Liver (tissue), 7 donors: ENCODE measurements at regions not wholly inside any gene's neighbourhood (a gene's known extent, or its start where the extent isn't known, plus 50 kb on each side); places are given as distances from the start of the nearest gene placed in this dataset.

Experiments used
- DNase-seq: peaks from one replicate; pipeline ENCODE4 v3.0.0-alpha.2; 2017; ENCODE audit warnings: low spot score
- H3K27ac ChIP-seq, 2 donors: one replicate each; pipeline ENCODE4 v1.7.0; 2013; ENCODE audit warnings: inconsistent platforms in 2 of 2, low read length in 2 of 2, control low read depth in 1 of 2, low read depth in 1 of 2, mild to moderate bottlenecking in 1 of 2
- H3K27me3 ChIP-seq, 4 donors: one replicate each; pipeline versions ENCODE4 v1.6.1 to v1.7.0; 2013; ENCODE audit warnings: low read length in 3 of 4, inconsistent platforms in 1 of 4, mild to moderate bottlenecking in 1 of 4, moderate library complexity in 1 of 4; ENCODE audit not compliant: control insufficient read depth in 4 of 4, insufficient read depth in 4 of 4
- H3K36me3 ChIP-seq, 4 donors: one replicate each; pipeline versions ENCODE4 v1.6.1 to v1.7.0; 2013; ENCODE audit warnings: low read length in 3 of 4, mild to moderate bottlenecking in 3 of 4, low read depth in 1 of 4, moderate library complexity in 1 of 4; ENCODE audit not compliant: control insufficient read depth in 4 of 4, insufficient read depth in 3 of 4
- H3K4me1 ChIP-seq, 4 donors: one replicate each; pipeline versions ENCODE4 v1.6.1 to v1.7.0; 2013; ENCODE audit warnings: low read length in 3 of 4, mild to moderate bottlenecking in 3 of 4, moderate library complexity in 1 of 4; ENCODE audit not compliant: control insufficient read depth in 4 of 4, insufficient read depth in 4 of 4
- H3K4me3 ChIP-seq, 3 donors: one replicate each; pipeline versions ENCODE4 v1.6.1 to v1.7.0; 2013; ENCODE audit warnings: low read length in 3 of 3, control low read depth in 1 of 3, low read depth in 1 of 3, mild to moderate bottlenecking in 1 of 3
- H3K9ac ChIP-seq, 2 donors: one replicate each; pipeline ENCODE4 v1.7.0; 2013; ENCODE audit warnings: low read length in 2 of 2, mild to moderate bottlenecking in 2 of 2, moderate library complexity in 2 of 2, control low read depth in 1 of 2, low read depth in 1 of 2
- H3K9me3 ChIP-seq, 4 donors: one replicate each; pipeline versions ENCODE4 v1.6.1 to v1.7.0; 2013; ENCODE audit warnings: low read length in 3 of 4; ENCODE audit not compliant: control insufficient read depth in 4 of 4
- ATF3 ChIP-seq: IDR thresholded peaks from 2 replicates; pipeline ENCODE4 v1.6.1; 2016; ENCODE audit warnings: antibody characterized with exemption
- EGR1 ChIP-seq, 2 donors: IDR thresholded peaks; 2 replicates each; pipeline ENCODE4 v1.6.1; 2016 to 2018; ENCODE audit warnings: antibody characterized with exemption in 2 of 2, low read depth in 2 of 2
- FOXA1 ChIP-seq: IDR thresholded peaks from 2 replicates; pipeline ENCODE4 v1.6.1; 2016; ENCODE audit warnings: antibody characterized with exemption
- FOXA2 ChIP-seq: IDR thresholded peaks from 2 replicates; pipeline ENCODE4 v1.6.1; 2016; ENCODE audit warnings: antibody characterized with exemption
- GABPA ChIP-seq, 2 donors: IDR thresholded peaks in 1 of 2; conservative IDR thresholded peaks in 1 of 2; 2 replicates each; pipeline ENCODE4 v1.6.1; 2016; ENCODE audit warnings: antibody characterized with exemption in 2 of 2, mild to moderate bottlenecking in 1 of 2, moderate library complexity in 1 of 2
- HNF4A ChIP-seq, 2 donors: conservative IDR thresholded peaks; 2 replicates each; pipeline ENCODE4 v1.6.1; 2016; ENCODE audit warnings: antibody characterized with exemption in 2 of 2, mild to moderate bottlenecking in 2 of 2
- HNF4G ChIP-seq: IDR thresholded peaks from 2 replicates; pipeline ENCODE4 v1.6.1; 2016; ENCODE audit warnings: antibody characterized with exemption
- MAX ChIP-seq: IDR thresholded peaks from 2 replicates; pipeline ENCODE4 v1.6.1; 2016; ENCODE audit warnings: antibody characterized with exemption
- NR2F2 ChIP-seq: IDR thresholded peaks from 2 replicates; pipeline ENCODE4 v1.6.1; 2016; ENCODE audit warnings: antibody characterized with exemption
- RAD21 ChIP-seq, 2 donors: IDR thresholded peaks; 2 replicates each; pipeline ENCODE4 v1.6.1; 2016; ENCODE audit warnings: antibody characterized with exemption in 2 of 2, mild to moderate bottlenecking in 2 of 2
- REST ChIP-seq: IDR thresholded peaks from 2 replicates; pipeline ENCODE4 v1.6.1; 2016; ENCODE audit warnings: antibody characterized with exemption, mild to moderate bottlenecking
- RXRA ChIP-seq, 2 donors: IDR thresholded peaks; 2 replicates each; pipeline ENCODE4 v1.6.1; 2017 to 2018; ENCODE audit warnings: antibody characterized with exemption in 2 of 2, mild to moderate bottlenecking in 1 of 2
- SP1 ChIP-seq: IDR thresholded peaks from 2 replicates; pipeline ENCODE4 v1.6.1; 2018; ENCODE audit warnings: antibody characterized with exemption, mild to moderate bottlenecking
- TAF1 ChIP-seq: conservative IDR thresholded peaks from 2 replicates; pipeline ENCODE4 v1.6.1; 2016; ENCODE audit warnings: antibody characterized with exemption, mild to moderate bottlenecking
- YY1 ChIP-seq: IDR thresholded peaks from 2 replicates; pipeline ENCODE4 v1.6.1; 2016; ENCODE audit warnings: antibody characterized with exemption, mild to moderate bottlenecking
- ZBTB33 ChIP-seq: IDR thresholded peaks from 2 replicates; pipeline ENCODE4 v1.6.1; 2016; ENCODE audit warnings: antibody characterized with exemption
- WGBS: extraction: QIAGEN DNeasy Blood & Tissue Kit; methylation state at CpG from one replicate; pipeline ENCODE4 v1.1.7; 2013; 5-methylcytosine and 5-hydroxymethylcytosine counted together
- donor health status: healthy.
- donor health status: healthy.
- donor health status: healthy.
- donor health status: healthy.

GRCh38 chrY:7744691-7745580 lies 833.4 kb upstream of the AMELY start:
- Histone ChIP-seq H3K27me3 (no peaks in the 10 kb centered on the region), H3K9me3 (no peaks in the 10 kb centered on the region), H3K4me3 (no peak overlapping the region), H3K4me1 (no peaks in the 10 kb centered on the region), H3K9ac (no peak overlapping the region), H3K36me3 (no peaks in the 10 kb centered on the region), H3K27ac (no peak overlapping the region)
- WGBS, result 59% methylated on average over 2 of the region's 2 CpGs
- TF ChIP-seq FOXA1, result no peak
- peak in 1 of 2 donors; percentile 28 for TF ChIP-seq RAD21 (IDR thresholded peaks at IDR 0.05)
- TF ChIP-seq NR2F2, result no peak
- TF ChIP-seq SP1, result no peak
- no peak for TF ChIP-seq RXRA (IDR thresholded peaks at IDR 0.05)
- DNase-seq, result no peak

GRCh38 chrY:7736847-7737365 lies 825.4 kb upstream of the AMELY start:
- Histone ChIP-seq H3K4me3 (no peak overlapping the region), H3K9ac (no peak overlapping the region), H3K4me1 (no peaks in the 10 kb centered on the region), H3K36me3 (no peaks in the 10 kb centered on the region), H3K9me3 (no peaks in the 10 kb centered on the region), H3K27ac (no peak overlapping the region), H3K27me3 (no peaks in the 10 kb centered on the region)
- TF ChIP-seq FOXA1 (no peak), SP1 (no peak), EGR1 (IDR thresholded peaks at IDR 0.05; ENCODE audit: low read depth in 2 of 2) (no peak), GABPA (IDR thresholded peaks at IDR 0.05 in 1 of 2, conservative IDR thresholded peaks at IDR 0.05 in 1 of 2) (no peak), TAF1 (no peak), HNF4A (conservative IDR thresholded peaks at IDR 0.05) (no peak), ZBTB33 (no peak), NR2F2 (no peak)
- no peak for DNase-seq
- WGBS, result 68% methylated on average over 1 of the region's 1 CpG

GRCh38 chrY:7731651-7732050 lies 820.1 kb upstream of the AMELY start:
- DNase-seq, result no peak
- no peak overlapping the region for H3K4me3 ChIP-seq
- WGBS, result 78% methylated on average over 1 of the region's 1 CpG
- TF ChIP-seq FOXA1, result no peak
- no peak for TF ChIP-seq RXRA (IDR thresholded peaks at IDR 0.05)
- no peak for TF ChIP-seq TAF1
- TF ChIP-seq REST, result no peak
- TF ChIP-seq NR2F2, result no peak
- no peak for TF ChIP-seq ATF3
- no peak for TF ChIP-seq HNF4G
- TF ChIP-seq SP1, result no peak
- TF ChIP-seq GABPA (IDR thresholded peaks at IDR 0.05 in 1 of 2, conservative IDR thresholded peaks at IDR 0.05 in 1 of 2), result no peak
- no peak for TF ChIP-seq HNF4A (conservative IDR thresholded peaks at IDR 0.05)
- no peak for TF ChIP-seq FOXA2
- TF ChIP-seq MAX, result no peak
- TF ChIP-seq ZBTB33, result no peak
- no peak for TF ChIP-seq YY1
- no peak for TF ChIP-seq EGR1 (IDR thresholded peaks at IDR 0.05; ENCODE audit: low read depth in 2 of 2)
- TF ChIP-seq RAD21 (IDR thresholded peaks at IDR 0.05), result no peak

More at GRCh38 chrY:7731651-7732050, 820.1 kb upstream of the AMELY start:
- H3K27me3 ChIP-seq, result no peaks in the 10 kb centered on the region
- H3K27ac ChIP-seq, result no peak overlapping the region
- no peak overlapping the region for H3K9ac ChIP-seq
- no peaks in the 10 kb centered on the region for H3K36me3 ChIP-seq
- H3K9me3 ChIP-seq, result no peaks in the 10 kb centered on the region
- H3K4me1 ChIP-seq, result no peaks in the 10 kb centered on the region
